Breast epithelium (tissue), 4 donors: ENCODE measurements at regions not wholly inside any gene's neighbourhood (a gene's known extent, or its start where the extent isn't known, plus 50 kb on each side); places are given as distances from the start of the nearest gene placed in this dataset.

Experiments
- DNase-seq, 2 donors: peaks; one replicate each; pipeline ENCODE4 v3.0.0-alpha.2; 2019; ENCODE audit warnings: low spot score in 2 of 2
- H3K27ac ChIP-seq, 2 donors: fragments of 200-600 bp; sonication (generic) in 1 of 2; one replicate each; pipeline ENCODE4 v1.5.1; 2016 to 2019; ENCODE audit warnings: mild to moderate bottlenecking in 1 of 2
- H3K27me3 ChIP-seq, 2 donors: fragments of 200-600 bp; sonication (generic) in 1 of 2; one replicate each; pipeline versions ENCODE4 v1.5.1 to v1.6.0; 2017 to 2019; ENCODE audit warnings: control low read depth in 1 of 2, mild to moderate bottlenecking in 1 of 2
- H3K36me3 ChIP-seq: fragments of 200-600 bp; one replicate; pipeline ENCODE4 v1.5.1; 2019
- H3K4me1 ChIP-seq, 2 donors: fragments of 200-600 bp; sonication (generic); one replicate each; pipeline ENCODE4 v1.5.1; 2016 to 2019; ENCODE audit warnings: control low read depth in 1 of 2
- H3K4me3 ChIP-seq, 3 donors: fragments of 200-600 bp; sonication (generic); 1 replicate in 2 of 3; 2 replicates in 1 of 3; pipeline ENCODE4 v1.5.1; 2016 to 2019; ENCODE audit warnings: mild to moderate bottlenecking in 3 of 3, moderate library complexity in 2 of 3
- H3K9me3 ChIP-seq, 2 donors: fragments of 200-600 bp; sonication (generic) in 1 of 2; one replicate each; pipeline ENCODE4 v1.5.1; 2016 to 2019; ENCODE audit warnings: control low read depth in 1 of 2
- POLR2A ChIP-seq: fragments of 450-650 bp; IDR thresholded peaks from one replicate; pipeline ENCODE4 v1.6.1; 2016; ENCODE audit warnings: antibody characterized with exemption, mild to moderate bottlenecking, moderate library complexity
- POLR2AphosphoS5 ChIP-seq, 3 donors: sonication (generic); formaldehyde crosslinking; IDR thresholded peaks; one replicate each; pipeline ENCODE4 v1.6.1; 2017; ENCODE audit warnings: antibody characterized with exemption in 3 of 3
- intact Hi-C: fragments of 100-400 bp; cut with DNase I; formaldehyde crosslinking; loops from one replicate; pipeline ENCODE4 v1.15.1; 2023; ENCODE audit warnings: low total_unique reads
- TF ChIP-seq, protein P1 (sequence below), 3 donors: fragments of 450-650 bp; IDR thresholded peaks; one replicate each; pipeline ENCODE4 v1.5.1; 2016 to 2017; ENCODE audit warnings: antibody characterized with exemption in 3 of 3, mild to moderate bottlenecking in 3 of 3, moderate library complexity in 3 of 3

- Histone ChIP-seq H3K4me3 (peak overlapping the region in 1 of 3 donors; percentile 39), H3K9me3 (no peaks in the 10 kb centered on the region), H3K27me3 (no peaks in the 10 kb centered on the region), H3K4me1 (no peaks in the 10 kb centered on the region), H3K36me3 (no peaks in the 10 kb centered on the region), H3K27ac (no peak overlapping the region)
- intact Hi-C loops = loop anchor here (10.0 kb wide), 1 partner anchor 330 kb away; no protein-coding TSS in a partner anchor
- DNase-seq = peak in 1 of 2 donors; percentile 35
- TF ChIP-seq POLR2AphosphoS5 (IDR thresholded peaks at IDR 0.05) = no peak
- TF ChIP-seq, protein P1, sequence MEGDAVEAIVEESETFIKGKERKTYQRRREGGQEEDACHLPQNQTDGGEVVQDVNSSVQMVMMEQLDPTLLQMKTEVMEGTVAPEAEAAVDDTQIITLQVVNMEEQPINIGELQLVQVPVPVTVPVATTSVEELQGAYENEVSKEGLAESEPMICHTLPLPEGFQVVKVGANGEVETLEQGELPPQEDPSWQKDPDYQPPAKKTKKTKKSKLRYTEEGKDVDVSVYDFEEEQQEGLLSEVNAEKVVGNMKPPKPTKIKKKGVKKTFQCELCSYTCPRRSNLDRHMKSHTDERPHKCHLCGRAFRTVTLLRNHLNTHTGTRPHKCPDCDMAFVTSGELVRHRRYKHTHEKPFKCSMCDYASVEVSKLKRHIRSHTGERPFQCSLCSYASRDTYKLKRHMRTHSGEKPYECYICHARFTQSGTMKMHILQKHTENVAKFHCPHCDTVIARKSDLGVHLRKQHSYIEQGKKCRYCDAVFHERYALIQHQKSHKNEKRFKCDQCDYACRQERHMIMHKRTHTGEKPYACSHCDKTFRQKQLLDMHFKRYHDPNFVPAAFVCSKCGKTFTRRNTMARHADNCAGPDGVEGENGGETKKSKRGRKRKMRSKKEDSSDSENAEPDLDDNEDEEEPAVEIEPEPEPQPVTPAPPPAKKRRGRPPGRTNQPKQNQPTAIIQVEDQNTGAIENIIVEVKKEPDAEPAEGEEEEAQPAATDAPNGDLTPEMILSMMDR (IDR thresholded peaks at IDR 0.05) = peak; percentile 57 to 86 (median 84)
Observed at GRCh38 chr2:203814661-203815540, 52.7 kb upstream of the CTLA4 start.

- intact Hi-C loops = loop anchor here (10.0 kb wide), 1 partner anchor 331 kb away; no protein-coding TSS in a partner anchor
- no peaks in the 10 kb centered on the region for H3K36me3 ChIP-seq
- DNase-seq = no peak
- no peak for TF ChIP-seq POLR2AphosphoS5 (IDR thresholded peaks at IDR 0.05)
- TF ChIP-seq, protein P1 (IDR thresholded peaks at IDR 0.05) = no peak
- H3K4me1 ChIP-seq = no peaks in the 10 kb centered on the region
- H3K27ac ChIP-seq = no peak overlapping the region
- no peaks in the 10 kb centered on the region for H3K27me3 ChIP-seq
- no peaks in the 10 kb centered on the region for H3K9me3 ChIP-seq
- H3K4me3 ChIP-seq = no peak overlapping the region
Observed at GRCh38 chr2:203815541-203815898, 52.1 kb upstream of the CTLA4 start.

GRCh38 chr2:203817147-203817546 lies 50.4 kb upstream of the CTLA4 start:
- intact Hi-C loops = loop anchor here (10.0 kb wide), 1 partner anchor 332 kb away; no protein-coding TSS in a partner anchor
- no peaks in the 10 kb centered on the region for H3K4me1 ChIP-seq

More at GRCh38 chr2:203817147-203817546, 50.4 kb upstream of the CTLA4 start:
- Histone ChIP-seq H3K4me3 (no peak overlapping the region), H3K9me3 (no peaks in the 10 kb centered on the region), H3K36me3 (no peaks in the 10 kb centered on the region), H3K27me3 (no peaks in the 10 kb centered on the region), H3K27ac (no peak overlapping the region)
- DNase-seq = no peak
- TF ChIP-seq POLR2A (no peak), POLR2AphosphoS5 (IDR thresholded peaks at IDR 0.05) (no peak)
- TF ChIP-seq, protein P1 (IDR thresholded peaks at IDR 0.05) = no peak
